Neural cell (in vitro differentiated cells): ENCODE measurements at regions not wholly inside any gene's neighbourhood (a gene's known extent, or its start where the extent isn't known, plus 50 kb on each side); places are given as distances from the start of the nearest gene placed in this dataset.

Source experiments
- EP300 ChIP-seq: fragments of 450-650 bp; conservative IDR thresholded peaks from 2 replicates; pipeline ENCODE4 v1.6.1; 2014; ENCODE audit warnings: antibody characterized with exemption, mild to moderate bottlenecking, moderate library complexity; ENCODE audit not compliant: poor library complexity, severe bottlenecking
- EZH2 ChIP-seq: fragments of 200-600, 300-800 bp; shearing (Covaris generic), sonication (generic); IDR thresholded peaks from 2 replicates; pipeline ENCODE4 v1.6.1; 2014; ENCODE audit warnings: antibody characterized with exemption, low read length, borderline replicate concordance, mild to moderate bottlenecking; ENCODE audit not compliant: insufficient read depth, poor library complexity, severe bottlenecking
- MXI1 ChIP-seq: fragments of 450-650 bp; conservative IDR thresholded peaks from 2 replicates; pipeline ENCODE4 v1.6.1; 2014; ENCODE audit warnings: antibody characterized with exemption, mild to moderate bottlenecking; ENCODE audit not compliant: poor library complexity, severe bottlenecking
- POLR2AphosphoS5 ChIP-seq: IDR thresholded peaks from 2 replicates; pipeline ENCODE4 v1.6.1; 2012
- RAD21 ChIP-seq: fragments of 450-650 bp; conservative IDR thresholded peaks from 2 replicates; pipeline ENCODE4 v1.6.1; 2014; ENCODE audit warnings: antibody characterized with exemption, mild to moderate bottlenecking, moderate library complexity
- SMC3 ChIP-seq: fragments of 450-650 bp; conservative IDR thresholded peaks from 2 replicates; pipeline ENCODE4 v1.6.1; 2014; ENCODE audit warnings: antibody characterized with exemption, mild to moderate bottlenecking, moderate library complexity; ENCODE audit not compliant: poor library complexity
- TAF1 ChIP-seq: IDR thresholded peaks from 2 replicates; pipeline ENCODE4 v1.6.1; 2012; ENCODE audit warnings: low read depth
- TF ChIP-seq, protein P1 (sequence below): fragments of 450-650 bp; IDR thresholded peaks from 2 replicates; pipeline ENCODE4 v1.5.1; 2014; ENCODE audit warnings: antibody characterized with exemption, mild to moderate bottlenecking, moderate library complexity; ENCODE audit not compliant: poor library complexity, severe bottlenecking
- TF ChIP-seq, protein P2 (sequence below): IDR thresholded peaks from 2 replicates; pipeline ENCODE4 v1.6.1; 2012; ENCODE audit warnings: borderline replicate concordance

GRCh38 chr10:130395248-130395936 lies 259.2 kb downstream of the GLRX3 start:
- TF ChIP-seq MXI1, result no peak
- no peak for TF ChIP-seq EZH2
- TF ChIP-seq POLR2AphosphoS5, result no peak
- TF ChIP-seq, protein P1, sequence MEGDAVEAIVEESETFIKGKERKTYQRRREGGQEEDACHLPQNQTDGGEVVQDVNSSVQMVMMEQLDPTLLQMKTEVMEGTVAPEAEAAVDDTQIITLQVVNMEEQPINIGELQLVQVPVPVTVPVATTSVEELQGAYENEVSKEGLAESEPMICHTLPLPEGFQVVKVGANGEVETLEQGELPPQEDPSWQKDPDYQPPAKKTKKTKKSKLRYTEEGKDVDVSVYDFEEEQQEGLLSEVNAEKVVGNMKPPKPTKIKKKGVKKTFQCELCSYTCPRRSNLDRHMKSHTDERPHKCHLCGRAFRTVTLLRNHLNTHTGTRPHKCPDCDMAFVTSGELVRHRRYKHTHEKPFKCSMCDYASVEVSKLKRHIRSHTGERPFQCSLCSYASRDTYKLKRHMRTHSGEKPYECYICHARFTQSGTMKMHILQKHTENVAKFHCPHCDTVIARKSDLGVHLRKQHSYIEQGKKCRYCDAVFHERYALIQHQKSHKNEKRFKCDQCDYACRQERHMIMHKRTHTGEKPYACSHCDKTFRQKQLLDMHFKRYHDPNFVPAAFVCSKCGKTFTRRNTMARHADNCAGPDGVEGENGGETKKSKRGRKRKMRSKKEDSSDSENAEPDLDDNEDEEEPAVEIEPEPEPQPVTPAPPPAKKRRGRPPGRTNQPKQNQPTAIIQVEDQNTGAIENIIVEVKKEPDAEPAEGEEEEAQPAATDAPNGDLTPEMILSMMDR, result no peak
- TF ChIP-seq, protein P2, sequence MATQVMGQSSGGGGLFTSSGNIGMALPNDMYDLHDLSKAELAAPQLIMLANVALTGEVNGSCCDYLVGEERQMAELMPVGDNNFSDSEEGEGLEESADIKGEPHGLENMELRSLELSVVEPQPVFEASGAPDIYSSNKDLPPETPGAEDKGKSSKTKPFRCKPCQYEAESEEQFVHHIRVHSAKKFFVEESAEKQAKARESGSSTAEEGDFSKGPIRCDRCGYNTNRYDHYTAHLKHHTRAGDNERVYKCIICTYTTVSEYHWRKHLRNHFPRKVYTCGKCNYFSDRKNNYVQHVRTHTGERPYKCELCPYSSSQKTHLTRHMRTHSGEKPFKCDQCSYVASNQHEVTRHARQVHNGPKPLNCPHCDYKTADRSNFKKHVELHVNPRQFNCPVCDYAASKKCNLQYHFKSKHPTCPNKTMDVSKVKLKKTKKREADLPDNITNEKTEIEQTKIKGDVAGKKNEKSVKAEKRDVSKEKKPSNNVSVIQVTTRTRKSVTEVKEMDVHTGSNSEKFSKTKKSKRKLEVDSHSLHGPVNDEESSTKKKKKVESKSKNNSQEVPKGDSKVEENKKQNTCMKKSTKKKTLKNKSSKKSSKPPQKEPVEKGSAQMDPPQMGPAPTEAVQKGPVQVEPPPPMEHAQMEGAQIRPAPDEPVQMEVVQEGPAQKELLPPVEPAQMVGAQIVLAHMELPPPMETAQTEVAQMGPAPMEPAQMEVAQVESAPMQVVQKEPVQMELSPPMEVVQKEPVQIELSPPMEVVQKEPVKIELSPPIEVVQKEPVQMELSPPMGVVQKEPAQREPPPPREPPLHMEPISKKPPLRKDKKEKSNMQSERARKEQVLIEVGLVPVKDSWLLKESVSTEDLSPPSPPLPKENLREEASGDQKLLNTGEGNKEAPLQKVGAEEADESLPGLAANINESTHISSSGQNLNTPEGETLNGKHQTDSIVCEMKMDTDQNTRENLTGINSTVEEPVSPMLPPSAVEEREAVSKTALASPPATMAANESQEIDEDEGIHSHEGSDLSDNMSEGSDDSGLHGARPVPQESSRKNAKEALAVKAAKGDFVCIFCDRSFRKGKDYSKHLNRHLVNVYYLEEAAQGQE, result no peak
- TF ChIP-seq SMC3, result no peak
- no peak for TF ChIP-seq EP300
- no peak for TF ChIP-seq RAD21
- no peak for TF ChIP-seq TAF1
